ENCODE measurements at regions not wholly inside any gene's neighbourhood (a gene's known extent, or its start where the extent isn't known, plus 50 kb on each side); places are given as distances from the start of the nearest gene placed in this dataset.

- DNase-seq: no peak
Measured at GRCh38 chr4:24417206-24417605, 167.1 kb downstream of the DHX15 start.

- DNase-seq: no peak
Measured at GRCh38 chr4:24416293-24416692, 168.1 kb downstream of the DHX15 start.

GRCh38 chr4:24413311-24413784 lies 171.0 kb downstream of the DHX15 start:
- no peak for DNase-seq

- DNase-seq: no peak
Measured at GRCh38 chr4:24411806-24412205, 172.5 kb downstream of the DHX15 start.

GRCh38 chr4:24411299-24411698 lies 173.1 kb downstream of the DHX15 start:
- no peak for DNase-seq

GRCh38 chr4:24408640-24409039 lies 175.7 kb downstream of the DHX15 start:
- no peak for DNase-seq

- DNase-seq: no peak
Measured at GRCh38 chr4:24405926-24406325, 178.4 kb downstream of the DHX15 start.

GRCh38 chr4:24405341-24405740 lies 179.0 kb downstream of the DHX15 start:
- no peak for DNase-seq

GRCh38 chr4:24404281-24404680 lies 180.1 kb downstream of the DHX15 start:
- DNase-seq: no peak

- no peak for DNase-seq
Measured at GRCh38 chr4:24403265-24403664, 181.1 kb downstream of the DHX15 start.

GRCh38 chr4:24400537-24400936 lies 183.8 kb downstream of the DHX15 start:
- no peak for DNase-seq

GRCh38 chr4:24396988-24397387 lies 187.4 kb downstream of the DHX15 start:
- no peak for DNase-seq

GRCh38 chr4:24395937-24396336 lies 188.4 kb downstream of the DHX15 start:
- no peak for DNase-seq

GRCh38 chr4:24394041-24394440 lies 190.3 kb downstream of the DHX15 start:
- no peak for DNase-seq

GRCh38 chr4:24392613-24393012 lies 191.7 kb downstream of the DHX15 start:
- no peak for DNase-seq

GRCh38 chr4:24382381-24382780 lies 202.0 kb downstream of the DHX15 start:
- DNase-seq: no peak

- DNase-seq: no peak
Measured at GRCh38 chr4:24380957-24381665, 203.2 kb downstream of the DHX15 start.

- DNase-seq: no peak
Measured at GRCh38 chr4:24373704-24374103, 210.7 kb downstream of the DHX15 start.

- no peak for DNase-seq
Measured at GRCh38 chr4:24372881-24373280, 211.5 kb downstream of the DHX15 start.

GRCh38 chr4:24372341-24372740 lies 212.0 kb downstream of the DHX15 start:
- no peak for DNase-seq

- DNase-seq: no peak
Measured at GRCh38 chr4:24370421-24370820, 213.9 kb downstream of the DHX15 start.

GRCh38 chr4:24369507-24370029 lies 214.8 kb downstream of the DHX15 start:
- DNase-seq: no peak

- DNase-seq: no peak
Measured at GRCh38 chr4:24368801-24369200, 215.6 kb downstream of the DHX15 start.

- DNase-seq: no peak
Measured at GRCh38 chr4:24364852-24365251, 219.5 kb downstream of the DHX15 start.

GRCh38 chr4:24364249-24364648 lies 220.1 kb downstream of the DHX15 start:
- DNase-seq: no peak

Data from stimulated activated CD4-positive, alpha-beta T cell treated with anti-CD3 and anti-CD28 coated beads, Interleukin-15, amount 100 ng/mL, for 24 hours (primary cell).